NAMALWA (cell line): ENCODE measurements at regions not wholly inside any gene's neighbourhood (a gene's known extent, or its start where the extent isn't known, plus 50 kb on each side); places are given as distances from the start of the nearest gene placed in this dataset.

ENCODE experiments used
- DNase-seq: peaks from one replicate; pipeline ENCODE4 v3.0.0-alpha.2; 2015; ENCODE audit warnings: low spot score

- no peak for DNase-seq
Measured at GRCh38 chr2:226680719-226681118, 118.9 kb downstream of the IRS1 start.

- no peak for DNase-seq
Measured at GRCh38 chr2:226679389-226680065, 120.1 kb downstream of the IRS1 start.

- DNase-seq = no peak
Measured at GRCh38 chr2:226678422-226678821, 121.2 kb downstream of the IRS1 start.

GRCh38 chr2:226677080-226677479, 122.5 kb downstream of the IRS1 start:
- no peak for DNase-seq

GRCh38 chr2:226676618-226677017, 123.0 kb downstream of the IRS1 start:
- no peak for DNase-seq

- DNase-seq = no peak
Measured at GRCh38 chr2:226674123-226674522, 125.5 kb downstream of the IRS1 start.

GRCh38 chr2:226673314-226673723, 126.3 kb downstream of the IRS1 start:
- DNase-seq = no peak

- no peak for DNase-seq
Measured at GRCh38 chr2:226671141-226671676, 128.4 kb downstream of the IRS1 start.

- no peak for DNase-seq
Measured at GRCh38 chr2:226669905-226670304, 129.7 kb downstream of the IRS1 start.

- no peak for DNase-seq
Measured at GRCh38 chr2:226669249-226669648, 130.4 kb downstream of the IRS1 start.

- no peak for DNase-seq
Measured at GRCh38 chr2:226667736-226668135, 131.9 kb downstream of the IRS1 start.

GRCh38 chr2:226665306-226665831, 134.3 kb downstream of the IRS1 start:
- DNase-seq = no peak

- no peak for DNase-seq
Measured at GRCh38 chr2:226664661-226665060, 135.0 kb downstream of the IRS1 start.

- DNase-seq = no peak
Measured at GRCh38 chr2:226664140-226664539, 135.5 kb downstream of the IRS1 start.

GRCh38 chr2:226661789-226662545, 137.7 kb downstream of the IRS1 start:
- no peak for DNase-seq

GRCh38 chr2:226660526-226660925, 139.1 kb downstream of the IRS1 start:
- no peak for DNase-seq

- no peak for DNase-seq
Measured at GRCh38 chr2:226660124-226660523, 139.5 kb downstream of the IRS1 start.

- DNase-seq = no peak
Measured at GRCh38 chr2:226659410-226659809, 140.2 kb downstream of the IRS1 start.

GRCh38 chr2:226658555-226658954, 141.1 kb downstream of the IRS1 start:
- DNase-seq = no peak

GRCh38 chr2:226657340-226658053, 142.1 kb downstream of the IRS1 start:
- DNase-seq = no peak

- DNase-seq = no peak
Measured at GRCh38 chr2:226656367-226656766, 143.3 kb downstream of the IRS1 start.

- no peak for DNase-seq
Measured at GRCh38 chr2:226655871-226656270, 143.7 kb downstream of the IRS1 start.
